GM12891 (cell line): ENCODE measurements at regions not wholly inside any gene's neighbourhood (a gene's known extent, or its start where the extent isn't known, plus 50 kb on each side); places are given as distances from the start of the nearest gene placed in this dataset.

Source experiments
- POLR2A ChIP-seq: IDR thresholded peaks from 2 replicates; pipeline ENCODE4 v1.6.1; 2011; ENCODE audit warnings: low read depth, low read length, control low read depth
- POLR2AphosphoS5 ChIP-seq: IDR thresholded peaks from 2 replicates; pipeline ENCODE4 v1.6.1; 2011; ENCODE audit warnings: low read depth, low read length, control low read depth

DNA sequence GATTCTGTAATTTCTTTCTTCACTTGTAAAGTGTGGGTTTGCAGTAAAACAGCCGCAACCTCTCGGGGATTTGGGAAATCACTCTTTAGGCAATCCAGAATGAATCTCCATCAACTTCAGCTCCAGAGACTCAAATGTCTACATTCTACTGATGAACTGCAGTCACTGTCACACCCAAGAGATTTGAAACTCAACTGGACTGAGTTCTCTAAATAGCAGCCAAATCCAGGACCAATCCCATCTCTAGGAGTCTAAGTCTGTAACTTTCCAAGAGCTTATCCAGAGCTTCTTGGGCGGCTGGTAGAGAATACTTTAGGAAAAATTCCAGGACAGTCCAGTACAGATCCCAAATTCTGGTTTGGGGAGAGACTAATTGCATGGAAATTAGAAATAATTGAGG is 62.9 kb downstream of the ADAMTS1 start:
- no peak for TF ChIP-seq POLR2AphosphoS5
- TF ChIP-seq POLR2A: no peak
